Right lobe of liver (tissue), 4 donors: ENCODE measurements at regions not wholly inside any gene's neighbourhood (a gene's known extent, or its start where the extent isn't known, plus 50 kb on each side); places are given as distances from the start of the nearest gene placed in this dataset.

Experiments
- CTCF ChIP-seq, 4 donors: fragments of 200-600 bp in 3 of 4; fragments of 450-650 bp in 1 of 4; IDR thresholded peaks; one replicate each; pipeline versions ENCODE4 v1.5.1 to v1.8.0; 2016 to 2022; ENCODE audit warnings: antibody characterized with exemption in 4 of 4, mild to moderate bottlenecking in 2 of 4
- POLR2A ChIP-seq: fragments of 450-650 bp; IDR thresholded peaks from one replicate; pipeline ENCODE4 v1.6.1; 2017; ENCODE audit warnings: antibody characterized with exemption, mild to moderate bottlenecking
- donor health status: DM: no; HTN: no; CAD: no.
- donor health status: DM: no; HTN: no; CAD: no.
- donor health status: DM: no; HTN: yes; CAD: no.

DNA sequence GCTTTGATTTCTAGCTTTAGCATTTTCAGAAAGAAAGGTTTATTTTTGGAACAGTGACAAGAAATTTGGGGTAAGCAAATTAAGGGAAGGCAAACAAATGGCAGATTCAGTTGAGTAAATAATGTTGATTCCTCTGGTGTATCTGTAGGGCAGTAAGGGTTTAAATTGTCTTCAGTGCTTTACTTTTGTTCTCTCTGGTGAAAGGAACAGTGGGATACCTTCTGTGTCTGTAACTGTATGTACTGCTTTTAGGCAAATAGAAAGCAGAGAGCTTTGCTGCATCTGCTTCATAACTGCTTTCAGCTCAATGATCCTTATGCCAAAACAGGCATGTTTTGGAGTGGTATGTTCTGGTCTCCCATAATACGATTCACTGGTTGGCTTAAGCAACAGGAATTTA lies 932.1 kb upstream of the SLIT2 start:
- no peak for TF ChIP-seq CTCF (IDR thresholded peaks at IDR 0.05)
- TF ChIP-seq POLR2A: no peak
